Smooth muscle cell (in vitro differentiated cells): ENCODE measurements at regions not wholly inside any gene's neighbourhood (a gene's known extent, or its start where the extent isn't known, plus 50 kb on each side); places are given as distances from the start of the nearest gene placed in this dataset.

Experiments
- DNase-seq: peaks from one replicate; lab custom pipeline; 2025; ENCODE audit not compliant: unreplicated experiment; lab: John Stamatoyannopoulos, UW
- H2AFZ ChIP-seq: fragments of 200-600 bp; sonication (generic); 2 replicates; pipeline ENCODE4 v1.6.0; 2016; ENCODE audit warnings: antibody characterized with exemption, low read depth, mild to moderate bottlenecking
- H3F3A ChIP-seq: fragments of 200-600 bp; sonication (generic); 2 replicates; pipeline ENCODE4 v1.6.0; 2017; ENCODE audit warnings: antibody characterized with exemption, low read depth
- H3K27ac ChIP-seq: fragments of 200-600 bp; sonication (generic); 2 replicates; pipeline ENCODE4 v1.5.1; 2016; ENCODE audit warnings: low read depth, mild to moderate bottlenecking
- H3K27me3 ChIP-seq: fragments of 200-600 bp; sonication (generic); 2 replicates; pipeline ENCODE4 v1.6.1; 2016; ENCODE audit warnings: low read depth, mild to moderate bottlenecking
- H3K36me3 ChIP-seq: fragments of 200-600 bp; sonication (generic); 2 replicates; pipeline ENCODE4 v1.5.1; 2016; ENCODE audit warnings: low read depth
- H3K4me1 ChIP-seq: fragments of 200-600 bp; sonication (generic); 2 replicates; pipeline ENCODE4 v1.5.1; 2016; ENCODE audit warnings: low read depth
- H3K4me2 ChIP-seq: fragments of 200-600 bp; sonication (generic); 2 replicates; pipeline ENCODE4 v1.6.0; 2016; ENCODE audit warnings: mild to moderate bottlenecking
- H3K4me3 ChIP-seq: fragments of 200-600 bp; sonication (generic); 2 replicates; pipeline ENCODE4 v1.5.1; 2016; ENCODE audit warnings: mild to moderate bottlenecking
- H3K79me2 ChIP-seq: fragments of 200-600 bp; sonication (generic); 2 replicates; pipeline ENCODE4 v1.6.0; 2016; ENCODE audit warnings: low read depth, mild to moderate bottlenecking
- H3K9ac ChIP-seq: fragments of 200-600 bp; sonication (generic); 2 replicates; pipeline ENCODE4 v1.6.0; 2016; ENCODE audit warnings: low read depth
- H3K9me3 ChIP-seq: fragments of 200-600 bp; sonication (generic); replicated peaks from 2 replicates; pipeline ENCODE4 v1.5.1; 2016; ENCODE audit warnings: low read depth
- H4K20me1 ChIP-seq: fragments of 200-600 bp; sonication (generic); 2 replicates; pipeline ENCODE4 v1.6.0; 2016; ENCODE audit warnings: low read depth
- WGBS: methylation state at CpG from one replicate; pipeline ENCODE4 v1.1.7; 2016; ENCODE audit warnings: low lambda C conversion rate; 5-methylcytosine and 5-hydroxymethylcytosine counted together
- TF ChIP-seq, protein P1 (sequence below): fragments of 200-600 bp; sonication (generic); IDR thresholded peaks from 2 replicates; pipeline ENCODE4 v1.5.1; 2017; ENCODE audit warnings: borderline replicate concordance, mild to moderate bottlenecking, antibody characterized with exemption; ENCODE audit not compliant: insufficient read depth, poor library complexity, severe bottlenecking

DNA sequence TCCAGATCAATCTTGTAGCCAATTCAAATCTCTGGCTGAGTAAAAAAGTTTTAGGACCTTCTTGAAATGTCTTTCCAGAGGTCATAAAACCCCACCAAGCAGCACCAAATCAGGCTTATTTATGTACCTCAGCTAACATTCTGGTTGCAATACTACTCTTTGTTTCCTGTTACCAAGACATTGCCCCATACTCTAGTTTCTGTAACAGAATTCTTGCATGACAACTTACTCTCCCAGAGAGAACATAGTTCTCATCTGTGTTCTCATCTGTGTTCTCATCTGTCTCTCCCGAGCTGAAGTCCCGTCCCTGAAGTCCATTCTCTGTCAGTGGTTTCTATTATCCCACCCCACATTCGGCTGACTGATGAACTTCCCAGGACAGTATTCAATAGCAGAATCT lies 1285.1 kb downstream of the XPNPEP1 start:
- 88% methylated on average over 3 of the region's 3 CpGs for WGBS
- Histone ChIP-seq H3F3A (no peaks in the 10 kb centered on the region), H3K4me1 (no peaks in the 10 kb centered on the region), H3K9me3 (no peaks in the 10 kb centered on the region), H3K27me3 (no peaks in the 10 kb centered on the region), H3K79me2 (no peaks in the 10 kb centered on the region), H4K20me1 (no peaks in the 10 kb centered on the region), H3K9ac (no peak overlapping the region), H3K27ac (no peak overlapping the region), H2AFZ (no peak overlapping the region), H3K4me3 (no peak overlapping the region), H3K36me3 (no peaks in the 10 kb centered on the region), H3K4me2 (no peak overlapping the region)
- DNase-seq = no peak
- TF ChIP-seq, protein P1, sequence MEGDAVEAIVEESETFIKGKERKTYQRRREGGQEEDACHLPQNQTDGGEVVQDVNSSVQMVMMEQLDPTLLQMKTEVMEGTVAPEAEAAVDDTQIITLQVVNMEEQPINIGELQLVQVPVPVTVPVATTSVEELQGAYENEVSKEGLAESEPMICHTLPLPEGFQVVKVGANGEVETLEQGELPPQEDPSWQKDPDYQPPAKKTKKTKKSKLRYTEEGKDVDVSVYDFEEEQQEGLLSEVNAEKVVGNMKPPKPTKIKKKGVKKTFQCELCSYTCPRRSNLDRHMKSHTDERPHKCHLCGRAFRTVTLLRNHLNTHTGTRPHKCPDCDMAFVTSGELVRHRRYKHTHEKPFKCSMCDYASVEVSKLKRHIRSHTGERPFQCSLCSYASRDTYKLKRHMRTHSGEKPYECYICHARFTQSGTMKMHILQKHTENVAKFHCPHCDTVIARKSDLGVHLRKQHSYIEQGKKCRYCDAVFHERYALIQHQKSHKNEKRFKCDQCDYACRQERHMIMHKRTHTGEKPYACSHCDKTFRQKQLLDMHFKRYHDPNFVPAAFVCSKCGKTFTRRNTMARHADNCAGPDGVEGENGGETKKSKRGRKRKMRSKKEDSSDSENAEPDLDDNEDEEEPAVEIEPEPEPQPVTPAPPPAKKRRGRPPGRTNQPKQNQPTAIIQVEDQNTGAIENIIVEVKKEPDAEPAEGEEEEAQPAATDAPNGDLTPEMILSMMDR = no peak

DNA sequence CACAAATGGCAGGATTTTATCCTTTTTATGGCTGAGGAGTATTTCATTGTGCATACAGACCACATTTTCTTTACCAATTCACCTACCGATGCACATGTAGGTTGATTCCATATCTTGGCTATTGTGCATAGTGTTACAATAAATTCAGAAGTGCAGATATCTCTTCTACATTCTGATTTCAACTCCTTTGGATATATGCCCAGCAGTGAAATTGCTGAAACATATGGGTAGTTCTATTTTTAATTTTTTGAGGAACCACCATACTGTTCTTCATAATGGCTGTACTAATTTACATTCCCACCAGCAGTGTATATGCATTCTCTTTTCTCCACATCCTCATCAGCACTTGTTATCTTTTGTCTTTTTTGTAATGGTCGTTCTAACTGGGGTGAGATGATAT lies 1290.3 kb downstream of the XPNPEP1 start:
- H3K27me3 ChIP-seq = no peaks in the 10 kb centered on the region
- H3K36me3 ChIP-seq = no peaks in the 10 kb centered on the region
- 85% methylated on average over 2 of the region's 2 CpGs for WGBS
- no peak for DNase-seq
- TF ChIP-seq, protein P1 = no peak
- no peaks in the 10 kb centered on the region for H3K79me2 ChIP-seq
- H3K27ac ChIP-seq = no peak overlapping the region
- H2AFZ ChIP-seq = no peak overlapping the region
- no peak overlapping the region for H3K4me2 ChIP-seq
- H3F3A ChIP-seq = no peaks in the 10 kb centered on the region
- no peaks in the 10 kb centered on the region for H3K9me3 ChIP-seq
- no peak overlapping the region for H3K9ac ChIP-seq
- H4K20me1 ChIP-seq = no peaks in the 10 kb centered on the region
- no peak overlapping the region for H3K4me3 ChIP-seq
- H3K4me1 ChIP-seq = no peaks in the 10 kb centered on the region

DNA sequence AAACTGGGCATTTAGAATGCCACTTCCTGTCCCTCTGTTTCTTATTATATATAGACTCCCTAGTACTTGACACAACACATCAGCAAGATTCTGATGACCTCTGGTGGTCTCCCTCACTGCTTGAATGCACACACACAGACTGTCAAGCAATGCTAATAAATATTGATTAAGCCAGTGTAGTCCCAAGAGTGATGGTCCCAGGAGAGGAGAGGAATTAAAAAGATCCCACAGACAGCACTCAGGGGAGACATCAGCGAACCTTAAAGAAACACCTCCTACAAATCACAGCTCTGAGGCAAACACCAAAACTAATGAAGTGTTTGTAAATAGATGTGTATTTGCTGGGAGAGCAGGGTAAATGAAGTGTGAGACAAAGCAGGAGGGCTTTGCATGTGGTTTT lies 1291.2 kb downstream of the XPNPEP1 start:
- no peak for DNase-seq
- Histone ChIP-seq H3K9me3 (no peaks in the 10 kb centered on the region), H4K20me1 (no peaks in the 10 kb centered on the region), H3K36me3 (no peaks in the 10 kb centered on the region), H3K27ac (no peak overlapping the region), H3K79me2 (no peaks in the 10 kb centered on the region), H3K4me1 (no peaks in the 10 kb centered on the region), H3K4me3 (no peak overlapping the region), H3K27me3 (no peaks in the 10 kb centered on the region), H3F3A (no peaks in the 10 kb centered on the region), H3K9ac (no peak overlapping the region), H2AFZ (no peak overlapping the region), H3K4me2 (no peak overlapping the region)
- TF ChIP-seq, protein P1 = no peak
- 81% methylated on average over 1 of the region's 1 CpG for WGBS

DNA sequence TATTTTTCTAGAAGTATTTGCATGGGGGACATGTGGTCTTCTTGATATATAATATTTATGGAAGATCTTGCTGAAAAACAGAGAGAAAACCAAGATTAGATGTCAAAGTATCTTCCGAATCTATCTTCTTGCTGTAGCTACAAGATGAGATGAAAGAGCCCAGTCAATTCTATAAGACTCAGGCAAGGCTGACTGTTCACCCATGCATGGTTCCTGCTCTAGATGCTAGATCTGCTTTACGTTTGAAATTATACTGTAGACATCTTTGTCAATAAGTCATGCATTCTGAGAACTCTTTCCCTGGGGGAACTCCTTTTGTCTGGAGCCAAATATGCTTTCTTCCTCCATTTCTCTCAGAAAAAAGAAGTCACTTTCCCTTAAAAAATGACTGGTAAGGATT lies 1292.0 kb downstream of the XPNPEP1 start:
- WGBS = 79% methylated on average over 2 of the region's 2 CpGs
- TF ChIP-seq, protein P1 = no peak

More for the DNA sequence above, 1292.0 kb downstream of the XPNPEP1 start:
- no peaks in the 10 kb centered on the region for H3K9me3 ChIP-seq
- no peaks in the 10 kb centered on the region for H4K20me1 ChIP-seq
- H3K9ac ChIP-seq = no peak overlapping the region
- no peak overlapping the region for H3K4me3 ChIP-seq
- no peak overlapping the region for H2AFZ ChIP-seq
- H3F3A ChIP-seq = no peaks in the 10 kb centered on the region
- no peaks in the 10 kb centered on the region for H3K79me2 ChIP-seq
- H3K4me1 ChIP-seq = no peaks in the 10 kb centered on the region
- H3K36me3 ChIP-seq = no peaks in the 10 kb centered on the region
- no peak overlapping the region for H3K27ac ChIP-seq
- H3K27me3 ChIP-seq = no peaks in the 10 kb centered on the region
- H3K4me2 ChIP-seq = no peak overlapping the region
- DNase-seq = no peak
